Esophagus muscularis mucosa (tissue), 3 donors: ENCODE measurements at regions not wholly inside any gene's neighbourhood (a gene's known extent, or its start where the extent isn't known, plus 50 kb on each side); places are given as distances from the start of the nearest gene placed in this dataset.

Source experiments
- POLR2AphosphoS5 ChIP-seq, 2 donors: sonication (generic); formaldehyde crosslinking; IDR thresholded peaks; one replicate each; pipeline ENCODE4 v1.6.1; 2017; ENCODE audit warnings: antibody characterized with exemption in 2 of 2
- TF ChIP-seq, protein P1 (sequence below), 3 experiments: fragments of 200-600 bp in 2 of 3; fragments of 450-650 bp in 1 of 3; sonication (generic) in 2 of 3; IDR thresholded peaks; one replicate each; pipeline ENCODE4 v1.5.1; 2017 to 2019; ENCODE audit warnings: antibody characterized with exemption in 3 of 3, mild to moderate bottlenecking in 2 of 3, moderate library complexity in 1 of 3

- TF ChIP-seq, protein P1, sequence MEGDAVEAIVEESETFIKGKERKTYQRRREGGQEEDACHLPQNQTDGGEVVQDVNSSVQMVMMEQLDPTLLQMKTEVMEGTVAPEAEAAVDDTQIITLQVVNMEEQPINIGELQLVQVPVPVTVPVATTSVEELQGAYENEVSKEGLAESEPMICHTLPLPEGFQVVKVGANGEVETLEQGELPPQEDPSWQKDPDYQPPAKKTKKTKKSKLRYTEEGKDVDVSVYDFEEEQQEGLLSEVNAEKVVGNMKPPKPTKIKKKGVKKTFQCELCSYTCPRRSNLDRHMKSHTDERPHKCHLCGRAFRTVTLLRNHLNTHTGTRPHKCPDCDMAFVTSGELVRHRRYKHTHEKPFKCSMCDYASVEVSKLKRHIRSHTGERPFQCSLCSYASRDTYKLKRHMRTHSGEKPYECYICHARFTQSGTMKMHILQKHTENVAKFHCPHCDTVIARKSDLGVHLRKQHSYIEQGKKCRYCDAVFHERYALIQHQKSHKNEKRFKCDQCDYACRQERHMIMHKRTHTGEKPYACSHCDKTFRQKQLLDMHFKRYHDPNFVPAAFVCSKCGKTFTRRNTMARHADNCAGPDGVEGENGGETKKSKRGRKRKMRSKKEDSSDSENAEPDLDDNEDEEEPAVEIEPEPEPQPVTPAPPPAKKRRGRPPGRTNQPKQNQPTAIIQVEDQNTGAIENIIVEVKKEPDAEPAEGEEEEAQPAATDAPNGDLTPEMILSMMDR (IDR thresholded peaks at IDR 0.05), result no peak
- no peak for TF ChIP-seq POLR2AphosphoS5 (IDR thresholded peaks at IDR 0.05)
Observed at GRCh38 chr1:200480964-200481363, 71.1 kb upstream of the ZNF281 start.
